ENCODE measurements at regions not wholly inside any gene's neighbourhood (a gene's known extent, or its start where the extent isn't known, plus 50 kb on each side); places are given as distances from the start of the nearest gene placed in this dataset.

DNA sequence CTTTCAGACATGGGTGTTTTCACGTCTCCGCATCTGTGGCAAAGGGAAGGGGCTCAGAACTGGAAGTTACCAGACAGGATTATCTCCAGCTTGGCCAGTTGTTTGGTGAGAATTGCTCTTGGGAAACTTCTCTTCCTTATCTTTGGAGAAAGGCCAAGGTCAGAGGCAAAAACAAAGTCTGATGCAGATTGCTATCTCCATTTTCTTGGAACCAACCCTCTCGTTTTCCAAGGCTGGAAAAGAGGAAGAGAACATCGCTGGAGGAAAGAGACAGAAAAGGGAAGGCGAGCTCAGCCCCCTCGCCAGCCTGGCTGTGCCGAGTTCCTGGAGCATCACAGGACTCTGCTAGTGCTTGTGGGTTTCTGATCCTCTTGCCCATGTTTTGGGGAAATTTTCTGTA is 396.8 kb upstream of the SHH start:
- no peak overlapping the region for H3K27ac ChIP-seq

DNA sequence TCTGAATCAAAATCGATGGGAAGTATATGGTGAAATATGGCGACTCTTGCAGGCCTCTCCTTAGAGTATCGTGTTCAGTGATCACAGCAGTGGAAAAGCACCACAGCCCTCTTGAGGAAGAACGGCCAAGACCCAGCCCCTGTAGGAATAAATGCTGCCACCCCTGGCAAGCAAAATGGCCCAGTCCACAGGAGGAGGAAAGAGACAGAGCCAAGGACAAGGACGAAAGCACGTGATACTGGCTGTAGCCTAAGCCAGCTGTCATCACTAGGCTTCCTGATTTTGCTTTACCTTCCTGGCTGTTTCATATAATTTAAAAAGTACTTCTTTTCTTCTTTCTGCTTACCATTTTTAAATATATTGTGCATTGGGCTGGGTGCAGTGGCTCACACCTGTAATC is 395.0 kb upstream of the SHH start:
- TF ChIP-seq, protein P1, sequence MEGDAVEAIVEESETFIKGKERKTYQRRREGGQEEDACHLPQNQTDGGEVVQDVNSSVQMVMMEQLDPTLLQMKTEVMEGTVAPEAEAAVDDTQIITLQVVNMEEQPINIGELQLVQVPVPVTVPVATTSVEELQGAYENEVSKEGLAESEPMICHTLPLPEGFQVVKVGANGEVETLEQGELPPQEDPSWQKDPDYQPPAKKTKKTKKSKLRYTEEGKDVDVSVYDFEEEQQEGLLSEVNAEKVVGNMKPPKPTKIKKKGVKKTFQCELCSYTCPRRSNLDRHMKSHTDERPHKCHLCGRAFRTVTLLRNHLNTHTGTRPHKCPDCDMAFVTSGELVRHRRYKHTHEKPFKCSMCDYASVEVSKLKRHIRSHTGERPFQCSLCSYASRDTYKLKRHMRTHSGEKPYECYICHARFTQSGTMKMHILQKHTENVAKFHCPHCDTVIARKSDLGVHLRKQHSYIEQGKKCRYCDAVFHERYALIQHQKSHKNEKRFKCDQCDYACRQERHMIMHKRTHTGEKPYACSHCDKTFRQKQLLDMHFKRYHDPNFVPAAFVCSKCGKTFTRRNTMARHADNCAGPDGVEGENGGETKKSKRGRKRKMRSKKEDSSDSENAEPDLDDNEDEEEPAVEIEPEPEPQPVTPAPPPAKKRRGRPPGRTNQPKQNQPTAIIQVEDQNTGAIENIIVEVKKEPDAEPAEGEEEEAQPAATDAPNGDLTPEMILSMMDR (conservative IDR thresholded peaks at IDR 0.05) = no peak
- TF ChIP-seq ZFX (IDR thresholded peaks at IDR 0.05) = no peak
- no peak overlapping the region for H3K27ac ChIP-seq

More for the DNA sequence above, 396.8 kb upstream of the SHH start:
- no peak for TF ChIP-seq ZFX (IDR thresholded peaks at IDR 0.05)
- TF ChIP-seq, protein P1 (conservative IDR thresholded peaks at IDR 0.05) = no peak

DNA sequence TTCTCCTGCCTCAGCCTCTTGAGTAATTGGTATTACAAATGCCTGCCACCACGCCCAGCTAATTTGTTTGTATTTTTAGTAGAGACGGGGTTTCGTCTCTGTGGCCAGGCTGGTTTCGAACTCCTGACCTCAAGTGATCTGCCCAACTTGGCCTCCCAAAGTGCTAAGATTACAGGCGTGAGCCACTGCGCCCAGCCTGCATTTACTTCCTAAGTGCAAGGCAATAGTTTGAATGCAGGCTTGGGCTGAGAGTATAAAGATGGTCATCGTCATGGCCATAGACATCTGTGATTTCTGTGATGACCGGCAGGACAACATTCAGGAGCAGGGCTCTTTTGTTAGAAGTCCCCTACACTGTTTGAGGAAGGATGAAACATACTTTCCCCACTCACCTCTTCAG is 393.9 kb upstream of the SHH start:
- no peak for TF ChIP-seq ZFX (IDR thresholded peaks at IDR 0.05)
- TF ChIP-seq, protein P1 (conservative IDR thresholded peaks at IDR 0.05) = no peak
- H3K27ac ChIP-seq = no peak overlapping the region

DNA sequence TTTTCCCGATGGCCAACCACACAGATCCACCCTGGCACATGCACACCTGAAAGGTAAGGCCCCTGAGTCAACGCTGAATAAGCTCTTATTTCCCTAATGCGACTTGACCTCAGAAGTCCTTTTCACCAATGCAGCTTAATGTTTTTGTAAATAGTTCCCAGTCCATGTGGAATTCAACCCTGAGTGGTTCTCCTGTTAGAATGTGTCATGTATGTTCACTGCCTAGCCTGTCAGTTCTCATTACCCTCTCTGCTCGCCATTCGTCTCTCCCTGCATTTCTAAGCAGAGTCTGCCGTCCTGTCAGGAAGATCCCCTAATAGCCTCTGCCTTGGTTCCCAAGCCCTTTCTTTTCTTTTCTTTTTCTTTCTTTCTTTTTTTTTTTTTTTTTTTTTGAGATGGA is 392.6 kb upstream of the SHH start:
- no peak overlapping the region for H3K27ac ChIP-seq
- TF ChIP-seq, protein P1 (conservative IDR thresholded peaks at IDR 0.05) = no peak
- TF ChIP-seq ZFX (IDR thresholded peaks at IDR 0.05) = no peak

DNA sequence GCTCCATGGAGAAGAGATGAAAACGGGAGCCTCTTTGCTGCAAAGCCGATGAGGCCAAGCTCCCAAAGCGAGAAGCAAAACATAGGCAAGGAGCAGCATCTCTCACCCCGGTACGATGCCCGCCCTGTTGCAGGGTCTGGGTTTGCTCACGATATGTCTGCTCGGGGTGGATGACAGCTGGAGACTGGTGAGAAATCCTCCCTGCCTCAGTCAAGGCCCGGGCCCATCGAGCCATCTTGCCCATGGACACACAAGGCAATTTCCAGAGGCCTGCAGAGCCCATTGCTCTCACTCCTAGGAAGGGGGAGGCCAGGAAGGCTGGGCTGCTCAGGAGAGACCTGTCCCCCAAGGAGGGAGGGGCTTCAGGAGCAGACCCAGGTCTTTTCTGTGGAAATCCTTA is 391.7 kb upstream of the SHH start:
- TF ChIP-seq ZFX (IDR thresholded peaks at IDR 0.05) = no peak
- no peak overlapping the region for H3K27ac ChIP-seq

DNA sequence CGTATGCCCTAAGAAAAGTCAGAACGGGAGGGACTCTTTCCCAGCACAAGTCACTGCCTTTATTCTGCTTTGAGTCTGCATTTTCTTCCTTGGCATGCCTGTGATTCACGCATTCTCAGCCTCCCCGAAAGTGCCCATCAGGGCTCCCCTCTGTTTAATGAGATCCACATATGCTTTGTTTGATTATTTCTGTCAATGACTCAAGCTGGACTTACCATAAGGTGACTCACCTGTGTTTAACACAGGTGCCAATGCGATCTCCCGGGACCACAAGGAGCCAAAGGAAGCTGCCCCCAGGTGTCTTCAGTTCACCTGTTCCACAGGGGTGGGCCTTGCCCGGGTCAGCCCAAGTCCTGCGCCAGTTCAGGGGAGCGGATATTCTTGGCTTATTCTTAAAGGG is 386.0 kb upstream of the SHH start:
- no peak for TF ChIP-seq ZFX (IDR thresholded peaks at IDR 0.05)
- TF ChIP-seq, protein P1 (conservative IDR thresholded peaks at IDR 0.05) = no peak
- no peak overlapping the region for H3K27ac ChIP-seq

DNA sequence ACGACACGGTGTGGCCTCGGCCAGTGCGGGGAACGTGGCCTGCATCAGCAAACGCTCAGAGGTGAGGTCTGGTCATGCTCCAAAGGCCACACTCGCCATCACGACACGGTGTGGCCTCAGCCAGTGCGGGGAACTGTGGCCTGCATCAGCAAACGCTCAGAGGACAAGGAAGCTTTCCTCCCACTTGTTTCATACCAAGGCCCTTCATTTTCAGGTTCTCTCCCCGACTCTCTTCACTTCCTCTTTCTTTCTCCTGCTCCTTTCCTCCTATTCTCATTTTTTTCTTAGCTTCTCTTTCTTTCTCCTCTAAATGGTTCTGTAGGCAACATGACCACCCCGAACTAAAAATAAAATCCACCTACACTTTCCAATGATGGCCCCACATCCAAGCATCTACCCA is 384.4 kb upstream of the SHH start:
- H3K27ac ChIP-seq = no peak overlapping the region
- TF ChIP-seq ZFX (IDR thresholded peaks at IDR 0.05) = no peak
- TF ChIP-seq, protein P1 (conservative IDR thresholded peaks at IDR 0.05) = no peak

DNA sequence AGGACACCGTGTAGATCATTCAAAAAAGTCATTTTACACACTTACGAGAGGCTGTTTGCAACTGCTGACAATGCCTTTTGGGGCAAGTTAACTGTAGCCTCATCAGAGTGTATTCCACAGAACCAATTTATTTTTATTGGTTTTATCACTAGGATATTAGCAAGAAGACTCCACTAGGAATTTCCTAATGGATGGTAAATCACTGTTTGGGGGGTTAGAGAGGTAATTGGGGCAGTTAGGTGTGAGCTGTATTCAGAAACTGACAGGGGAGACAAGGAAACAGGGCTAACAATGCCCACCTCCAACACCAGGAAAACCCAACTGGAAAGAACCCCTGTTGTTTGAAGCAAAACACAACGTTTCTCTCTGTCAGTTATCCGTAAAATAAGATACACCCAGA is 383.0 kb upstream of the SHH start:
- no peak overlapping the region for H3K27ac ChIP-seq
- no peak for TF ChIP-seq ZFX (IDR thresholded peaks at IDR 0.05)
- TF ChIP-seq, protein P1 (conservative IDR thresholded peaks at IDR 0.05) = no peak

Measured in C4-2B (cell line).